ENCODE measurements at regions not wholly inside any gene's neighbourhood (a gene's known extent, or its start where the extent isn't known, plus 50 kb on each side); places are given as distances from the start of the nearest gene placed in this dataset.

DNA sequence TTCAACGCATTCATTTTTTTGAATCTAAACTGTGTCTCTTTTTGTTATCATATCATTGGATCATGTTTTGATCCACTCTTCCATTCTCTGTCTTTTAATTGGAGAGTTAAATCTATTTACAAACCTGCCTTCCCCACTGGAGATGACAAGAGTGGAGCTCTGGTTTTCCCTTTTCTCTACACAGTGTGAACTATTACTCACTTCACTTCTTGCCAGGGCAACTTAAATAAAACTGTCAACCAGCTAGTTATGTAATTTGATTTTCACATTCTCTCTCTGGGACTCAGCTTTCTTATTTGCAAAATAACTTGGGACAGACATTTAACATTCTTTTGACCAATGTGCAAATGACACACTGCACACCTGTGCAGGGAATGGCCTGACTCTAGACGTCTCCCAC lies 230.8 kb upstream of the CST7 start:
- Histone ChIP-seq H3K36me3 (no peaks in the 10 kb centered on the region), H3K27me3 (no peaks in the 10 kb centered on the region), H3K9me3 (peaks cover 0 to 4% of the 10 kb centered on the region in 2 donors), H3K4me1 (ENCODE audit: insufficient read depth) (no peaks in the 10 kb centered on the region), H3K27ac (no peak overlapping the region), H3K4me3 (no peak overlapping the region)
- intact Hi-C loops (cut with DNase I): no loop called here
- TF ChIP-seq POLR2A (IDR thresholded peaks at IDR 0.05): no peak
- TF ChIP-seq EP300 (IDR thresholded peaks at IDR 0.05): no peak
- TF ChIP-seq, protein P1, sequence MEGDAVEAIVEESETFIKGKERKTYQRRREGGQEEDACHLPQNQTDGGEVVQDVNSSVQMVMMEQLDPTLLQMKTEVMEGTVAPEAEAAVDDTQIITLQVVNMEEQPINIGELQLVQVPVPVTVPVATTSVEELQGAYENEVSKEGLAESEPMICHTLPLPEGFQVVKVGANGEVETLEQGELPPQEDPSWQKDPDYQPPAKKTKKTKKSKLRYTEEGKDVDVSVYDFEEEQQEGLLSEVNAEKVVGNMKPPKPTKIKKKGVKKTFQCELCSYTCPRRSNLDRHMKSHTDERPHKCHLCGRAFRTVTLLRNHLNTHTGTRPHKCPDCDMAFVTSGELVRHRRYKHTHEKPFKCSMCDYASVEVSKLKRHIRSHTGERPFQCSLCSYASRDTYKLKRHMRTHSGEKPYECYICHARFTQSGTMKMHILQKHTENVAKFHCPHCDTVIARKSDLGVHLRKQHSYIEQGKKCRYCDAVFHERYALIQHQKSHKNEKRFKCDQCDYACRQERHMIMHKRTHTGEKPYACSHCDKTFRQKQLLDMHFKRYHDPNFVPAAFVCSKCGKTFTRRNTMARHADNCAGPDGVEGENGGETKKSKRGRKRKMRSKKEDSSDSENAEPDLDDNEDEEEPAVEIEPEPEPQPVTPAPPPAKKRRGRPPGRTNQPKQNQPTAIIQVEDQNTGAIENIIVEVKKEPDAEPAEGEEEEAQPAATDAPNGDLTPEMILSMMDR (IDR thresholded peaks at IDR 0.05): no peak
- WGBS, 3 donors: 71 to 81% (median 77%) methylated on average over 2 of the region's 2 CpGs
- DNase-seq: no peak

DNA sequence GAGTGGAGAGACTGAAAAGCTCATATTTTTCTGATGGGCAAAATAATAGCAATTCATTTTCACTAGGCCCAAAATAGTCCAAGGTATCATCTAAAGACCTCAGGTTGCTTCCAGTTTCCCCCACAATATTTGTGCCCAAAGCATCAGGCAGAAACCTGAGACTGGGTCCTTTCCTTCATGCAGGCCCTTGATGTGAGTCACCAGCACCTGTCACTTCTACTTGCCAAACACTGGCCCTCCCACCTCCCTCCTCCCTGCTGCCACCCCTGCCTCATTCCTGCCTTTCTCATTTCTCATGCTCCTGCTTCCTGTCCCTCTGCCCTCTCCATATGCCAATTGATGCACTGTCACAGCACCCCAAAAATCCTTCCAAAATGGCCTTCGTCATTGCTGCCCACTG lies 230.4 kb upstream of the CST7 start:
- TF ChIP-seq, protein P1 (IDR thresholded peaks at IDR 0.05): no peak
- TF ChIP-seq EP300 (IDR thresholded peaks at IDR 0.05): no peak
- no peak for TF ChIP-seq POLR2A (IDR thresholded peaks at IDR 0.05)
- 78 to 89% (median 79%) methylated on average over 1 of the region's 1 CpG for WGBS, 3 donors
- no peak for DNase-seq

DNA sequence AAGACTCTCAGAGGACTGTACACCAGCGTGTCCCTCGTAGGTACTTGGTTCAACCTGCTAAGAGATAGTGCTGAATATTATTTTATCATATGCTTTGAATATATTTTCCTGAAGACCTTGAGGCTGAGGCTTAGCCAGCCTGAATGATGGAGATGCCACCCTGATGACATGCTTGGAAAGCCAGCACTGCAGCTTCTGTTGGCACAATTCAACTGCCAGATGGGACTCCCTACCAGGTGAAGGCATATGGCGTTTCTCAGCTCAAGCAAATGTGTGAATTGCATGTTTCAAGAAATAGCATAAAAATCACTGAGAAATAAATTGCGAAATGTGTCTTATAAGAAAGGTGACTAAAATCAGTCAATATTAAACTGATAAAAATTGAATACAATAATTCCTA lies 228.1 kb upstream of the CST7 start:
- no peak overlapping the region for H3K27ac ChIP-seq
- intact Hi-C loops (cut with DNase I): no loop called here
- no peak for TF ChIP-seq POLR2A (IDR thresholded peaks at IDR 0.05)
- TF ChIP-seq EP300 (IDR thresholded peaks at IDR 0.05): no peak
- TF ChIP-seq, protein P1 (IDR thresholded peaks at IDR 0.05): no peak

More for the DNA sequence above, 230.4 kb upstream of the CST7 start:
- H3K27ac ChIP-seq: no peak overlapping the region
- H3K36me3 ChIP-seq: no peaks in the 10 kb centered on the region
- no peak overlapping the region for H3K4me3 ChIP-seq
- H3K27me3 ChIP-seq: no peaks in the 10 kb centered on the region
- peaks cover 0 to 4% of the 10 kb centered on the region in 2 donors for H3K9me3 ChIP-seq
- intact Hi-C loops (cut with DNase I): no loop called here
- no peaks in the 10 kb centered on the region for H3K4me1 ChIP-seq (ENCODE audit: insufficient read depth)

DNA sequence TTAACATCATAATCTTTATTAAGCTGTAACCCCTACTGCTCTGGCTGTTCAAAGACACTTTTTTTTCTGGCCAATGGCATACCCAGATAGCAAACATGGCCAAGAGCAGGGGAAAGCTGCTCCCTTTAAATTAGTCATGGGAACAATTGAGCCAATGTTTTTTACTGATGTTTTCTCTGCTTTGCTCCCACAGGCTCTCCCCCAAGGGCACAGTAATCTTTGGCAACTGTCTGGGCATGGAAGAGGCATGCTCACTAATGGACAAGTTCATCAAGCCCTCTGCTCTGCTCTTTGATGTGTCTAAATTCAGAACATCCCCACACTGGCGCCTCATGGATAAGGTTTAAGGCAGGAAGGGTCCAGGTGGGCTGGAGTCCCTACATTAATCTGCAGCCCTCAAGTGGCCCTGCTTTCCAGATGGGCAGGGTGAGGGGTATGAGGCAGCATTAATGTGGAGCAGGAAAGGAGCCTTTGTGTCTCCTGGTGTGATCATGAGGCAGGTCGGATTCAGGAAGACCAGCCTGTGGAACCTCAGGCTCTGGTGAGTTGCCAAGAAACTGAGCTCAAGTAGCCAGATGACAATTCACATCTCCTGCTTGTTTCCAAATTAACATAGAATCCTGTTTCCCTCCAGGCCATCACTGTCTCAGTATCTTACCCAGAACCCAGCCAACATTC lies 227.0 kb upstream of the CST7 start:
- Histone ChIP-seq H3K27me3 (no peaks in the 10 kb centered on the region), H3K4me3 (no peak overlapping the region), H3K4me1 (ENCODE audit: insufficient read depth) (no peaks in the 10 kb centered on the region), H3K9me3 (no peaks in the 10 kb centered on the region), H3K27ac (no peak overlapping the region), H3K36me3 (no peaks in the 10 kb centered on the region)
- WGBS, 3 donors: 58 to 77% (median 59%) methylated on average over 2 of the region's 2 CpGs
- DNase-seq: no peak
- TF ChIP-seq POLR2A (IDR thresholded peaks at IDR 0.05) (no peak), EP300 (IDR thresholded peaks at IDR 0.05) (no peak)
- TF ChIP-seq, protein P1 (IDR thresholded peaks at IDR 0.05): no peak
- intact Hi-C loops (cut with DNase I): no loop called here

More for the DNA sequence above, 228.1 kb upstream of the CST7 start:
- Histone ChIP-seq H3K9me3 (no peaks in the 10 kb centered on the region), H3K4me1 (ENCODE audit: insufficient read depth) (no peaks in the 10 kb centered on the region), H3K36me3 (no peaks in the 10 kb centered on the region), H3K27me3 (no peaks in the 10 kb centered on the region), H3K4me3 (no peak overlapping the region)
- WGBS, 3 donors: 82 to 90% (median 88%) methylated on average over 4 of the region's 4 CpGs
- DNase-seq: no peak

All from ovary (tissue), 7 donors.